Transverse colon (tissue), 4 donors: ENCODE measurements at regions not wholly inside any gene's neighbourhood (a gene's known extent, or its start where the extent isn't known, plus 50 kb on each side); places are given as distances from the start of the nearest gene placed in this dataset.
"Not testable (repeated sequence)": the region's sequence is repeated elsewhere in the genome, so short reads cannot be mapped to it uniquely, and the experiment has no call there.

Source experiments
- DNase-seq: peaks from one replicate; pipeline ENCODE4 v3.0.0-alpha.2; 2019
- H3K27ac ChIP-seq, 4 donors: fragments of 200-600 bp; sonication (generic); 2 replicates each; pipeline ENCODE4 v1.5.1; 2016 to 2018; ENCODE audit warnings: inconsistent platforms in 4 of 4
- H3K27me3 ChIP-seq: fragments of 200-600 bp; sonication (generic); 2 replicates; pipeline ENCODE4 v1.5.1; 2017; ENCODE audit warnings: inconsistent platforms
- H3K36me3 ChIP-seq, 4 donors: fragments of 200-600 bp; sonication (generic); 2 replicates each; pipeline ENCODE4 v1.5.1; 2017 to 2019; ENCODE audit warnings: inconsistent platforms in 4 of 4
- H3K4me1 ChIP-seq, 4 donors: fragments of 200-600 bp; sonication (generic); 2 replicates each; pipeline ENCODE4 v1.5.1; 2017 to 2020; ENCODE audit warnings: inconsistent platforms in 4 of 4
- H3K4me3 ChIP-seq, 4 donors: fragments of 200-600 bp; sonication (generic); 1 replicate in 1 of 4; 2 replicates in 3 of 4; pipeline versions ENCODE4 v1.5.1 to v1.6.1; 2017 to 2019; ENCODE audit warnings: inconsistent platforms in 4 of 4
- H3K9me3 ChIP-seq, 2 donors: fragments of 200-600 bp; sonication (generic); 2 replicates each; pipeline ENCODE4 v1.5.1; 2017 to 2019; ENCODE audit warnings: inconsistent platforms in 2 of 2
- CTCF ChIP-seq, 5 experiments: fragments of 200-600 bp in 3 of 5; fragments of 450-650 bp in 2 of 5; sonication (generic) in 3 of 5; IDR thresholded peaks; 1 replicate in 2 of 5; 2 replicates in 3 of 5; pipeline ENCODE4 v1.5.1; 2016 to 2017; ENCODE audit warnings: antibody characterized with exemption in 5 of 5, inconsistent platforms in 3 of 5, mild to moderate bottlenecking in 2 of 5, moderate library complexity in 1 of 5
- EP300 ChIP-seq: sonication (generic); formaldehyde crosslinking; IDR thresholded peaks from one replicate; pipeline ENCODE4 v1.6.1; 2017; ENCODE audit warnings: antibody characterized with exemption, low read depth
- POLR2A ChIP-seq: fragments of 450-650 bp; IDR thresholded peaks from one replicate; pipeline ENCODE4 v1.6.1; 2016; ENCODE audit warnings: antibody characterized with exemption, mild to moderate bottlenecking, moderate library complexity
- POLR2AphosphoS5 ChIP-seq, 3 donors: sonication (generic); formaldehyde crosslinking; IDR thresholded peaks; one replicate each; pipeline ENCODE4 v1.6.1; 2016; ENCODE audit warnings: antibody characterized with exemption in 3 of 3
- whole genome bisulfite sequencing, 2 donors: methylation state at CpG; one replicate each; pipeline ENCODE4 v1.1.5; 2018; ENCODE audit warnings: low coverage in 1 of 2; 5-methylcytosine and 5-hydroxymethylcytosine counted together
- in situ Hi-C, 4 donors: fragments of 200-750 bp; cut with MboI; loops; one replicate each; pipeline versions ENCODE4 v1.15.0 to v1.15.1; 2017; ENCODE audit warnings: low sequenced_read_pairs in 3 of 4, low pct_ligation_motif_present in 1 of 4, low pct_unique_long_range_greater_than_20kb in 1 of 4
- intact Hi-C: fragments of 100-400 bp; cut with DNase I; formaldehyde crosslinking; loops from one replicate; pipeline ENCODE4 v1.15.1; 2023; ENCODE audit warnings: low total_unique reads

- in situ Hi-C loops: no loop called here
- H3K27ac ChIP-seq: no peak overlapping the region
- no peak overlapping the region for H3K4me3 ChIP-seq
- TF ChIP-seq CTCF (IDR thresholded peaks at IDR 0.05): no peak
- no peak for TF ChIP-seq POLR2AphosphoS5 (IDR thresholded peaks at IDR 0.05)
- no peak for TF ChIP-seq EP300
- TF ChIP-seq POLR2A: no peak
- no peak for DNase-seq
- no peaks in the 10 kb centered on the region for H3K27me3 ChIP-seq
- intact Hi-C loops: no loop called here
- no peaks in the 10 kb centered on the region for H3K4me1 ChIP-seq
- no peaks in the 10 kb centered on the region for H3K9me3 ChIP-seq
- no peaks in the 10 kb centered on the region for H3K36me3 ChIP-seq
- WGBS, 2 donors: 74 to 93% methylated on average over 1 of the region's 1 CpG
Measured at GRCh38 chr5:102115736-102116135, 180.3 kb downstream of the SLCO4C1 start.

- no peaks in the 10 kb centered on the region for H3K9me3 ChIP-seq
- no peak overlapping the region for H3K4me3 ChIP-seq
- 83 to 84% methylated on average over 7 to 9 of the region's 9 CpGs for WGBS, 2 donors
- H3K27me3 ChIP-seq: no peaks in the 10 kb centered on the region
- no peak overlapping the region for H3K27ac ChIP-seq
- intact Hi-C loops: no loop called here
- DNase-seq: no peak
- no peak for TF ChIP-seq POLR2A
- TF ChIP-seq EP300: no peak
- TF ChIP-seq POLR2AphosphoS5 (IDR thresholded peaks at IDR 0.05): no peak
- H3K36me3 ChIP-seq: no peaks in the 10 kb centered on the region
- in situ Hi-C loops: no loop called here
- no peaks in the 10 kb centered on the region for H3K4me1 ChIP-seq
Measured at GRCh38 chr5:102114525-102115069, 181.5 kb downstream of the SLCO4C1 start.

- Histone ChIP-seq H3K36me3 (no peaks in the 10 kb centered on the region), H3K4me1 (no peaks in the 10 kb centered on the region), H3K4me3 (no peak overlapping the region), H3K27me3 (no peaks in the 10 kb centered on the region), H3K27ac (no peak overlapping the region), H3K9me3 (no peaks in the 10 kb centered on the region)
- no peak for DNase-seq
- WGBS, 2 donors: 80% methylated on average over 3 of the region's 3 CpGs; no CpG with 5 or more reads in 1 of the 2 donors
- intact Hi-C loops (no loop called here), in situ Hi-C loops (no loop called here)
- no peak for TF ChIP-seq EP300
- no peak for TF ChIP-seq POLR2AphosphoS5 (IDR thresholded peaks at IDR 0.05)
- no peak for TF ChIP-seq POLR2A
- TF ChIP-seq CTCF (IDR thresholded peaks at IDR 0.05): no peak
Measured at GRCh38 chr5:102107865-102108264, 188.2 kb downstream of the SLCO4C1 start.

- no peak for DNase-seq
- no peak for TF ChIP-seq CTCF (IDR thresholded peaks at IDR 0.05)
- no peak for TF ChIP-seq POLR2A
- no peak for TF ChIP-seq EP300
- TF ChIP-seq POLR2AphosphoS5 (IDR thresholded peaks at IDR 0.05): no peak
- H3K4me1 ChIP-seq: no peaks in the 10 kb centered on the region
- no peaks in the 10 kb centered on the region for H3K27me3 ChIP-seq
- intact Hi-C loops: no loop called here
- no peak overlapping the region for H3K4me3 ChIP-seq
- no peaks in the 10 kb centered on the region for H3K36me3 ChIP-seq
- in situ Hi-C loops: no loop called here
- H3K27ac ChIP-seq: no peak overlapping the region
- H3K9me3 ChIP-seq: no peaks in the 10 kb centered on the region
Measured at GRCh38 chr5:102106599-102106998, 189.5 kb downstream of the SLCO4C1 start.

GRCh38 chr5:102099766-102100331 is 196.2 kb downstream of the SLCO4C1 start:
- Histone ChIP-seq H3K27me3 (no peaks in the 10 kb centered on the region), H3K27ac (no peak overlapping the region), H3K4me3 (no peak overlapping the region), H3K9me3 (no peaks in the 10 kb centered on the region), H3K36me3 (no peaks in the 10 kb centered on the region), H3K4me1 (no peaks in the 10 kb centered on the region)
- TF ChIP-seq EP300 (no peak), POLR2AphosphoS5 (IDR thresholded peaks at IDR 0.05) (no peak), CTCF (IDR thresholded peaks at IDR 0.05) (no peak)
- in situ Hi-C loops: no loop called here
- no peak for DNase-seq
- 58% methylated on average over 9 of the region's 9 CpGs; no CpG with 5 or more reads in 1 of the 2 donors for WGBS, 2 donors
- intact Hi-C loops: no loop called here

GRCh38 chr5:102099083-102099482 is 197.0 kb downstream of the SLCO4C1 start:
- intact Hi-C loops, in situ Hi-C loops, H3K9me3 ChIP-seq, H3K27ac ChIP-seq, H3K27me3 ChIP-seq, H3K4me3 ChIP-seq, DNase-seq, H3K36me3 ChIP-seq, H3K4me1 ChIP-seq: not testable (repeated sequence)
- WGBS, 2 donors: 87 to 91% methylated on average over 4 to 6 of the region's 6 CpGs

GRCh38 chr5:102098606-102099005 is 197.5 kb downstream of the SLCO4C1 start:
- H3K9me3 ChIP-seq, H3K4me3 ChIP-seq, H3K27me3 ChIP-seq, H3K27ac ChIP-seq, H3K36me3 ChIP-seq, H3K4me1 ChIP-seq, intact Hi-C loops, DNase-seq, in situ Hi-C loops: not testable (repeated sequence)
- 45 to 66% methylated on average over 3 of the region's 3 CpGs for WGBS, 2 donors
